DMS153 treated with DMSO at 0.1 percent for 48 hours (cell line): ENCODE measurements at regions not wholly inside any gene's neighbourhood (a gene's known extent, or its start where the extent isn't known, plus 50 kb on each side); places are given as distances from the start of the nearest gene placed in this dataset.

Source experiments
- DNase-seq: peaks from one replicate; lab custom pipeline; 2025; ENCODE audit not compliant: unreplicated experiment; lab: John Stamatoyannopoulos, UW

DNA sequence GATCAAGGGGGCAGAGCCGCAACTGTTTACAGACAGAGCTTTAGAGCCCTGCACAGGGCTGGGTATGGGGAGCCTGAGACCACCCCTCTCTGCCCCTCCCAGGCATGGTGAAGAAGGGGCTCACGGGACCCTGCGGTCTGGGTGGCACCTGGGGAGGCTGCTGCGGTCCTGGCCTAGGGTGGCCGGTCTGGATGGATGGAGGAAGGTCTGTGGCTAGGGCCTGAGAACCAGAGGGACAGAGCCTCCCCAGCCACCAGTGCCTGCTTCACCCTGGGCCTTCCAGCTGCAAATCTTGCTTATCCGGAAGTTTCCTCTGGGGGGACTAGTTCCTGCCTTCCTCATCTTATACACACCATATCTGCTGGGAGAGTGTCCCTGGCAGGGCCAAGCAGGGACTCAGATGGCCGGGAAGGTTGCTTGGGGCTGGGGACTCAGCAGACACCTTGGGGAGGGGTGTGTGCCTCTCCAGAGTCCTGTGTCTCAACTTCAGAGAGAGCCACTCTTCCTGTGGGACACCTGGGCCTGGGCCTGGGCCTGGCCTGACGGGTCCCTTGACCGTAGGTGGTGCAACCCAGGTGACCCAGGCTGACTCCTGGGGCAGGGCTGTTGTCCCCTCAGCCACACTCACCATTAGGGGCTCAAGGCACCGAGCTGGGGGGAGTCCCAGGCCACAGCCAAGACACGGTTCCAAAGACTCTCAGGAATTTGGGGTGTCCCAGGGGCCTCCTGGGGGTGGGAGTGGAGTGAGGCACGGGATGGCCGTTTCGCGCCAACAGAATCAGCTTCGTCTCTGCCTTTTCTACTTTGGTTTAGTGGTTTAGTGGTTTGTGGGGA is 52.0 kb upstream of the ACTRT2 start:
- DNase-seq, result no peak

- no peak for DNase-seq
Observed at GRCh38 chr1:2969845-2970291, 51.4 kb upstream of the ACTRT2 start.

DNA sequence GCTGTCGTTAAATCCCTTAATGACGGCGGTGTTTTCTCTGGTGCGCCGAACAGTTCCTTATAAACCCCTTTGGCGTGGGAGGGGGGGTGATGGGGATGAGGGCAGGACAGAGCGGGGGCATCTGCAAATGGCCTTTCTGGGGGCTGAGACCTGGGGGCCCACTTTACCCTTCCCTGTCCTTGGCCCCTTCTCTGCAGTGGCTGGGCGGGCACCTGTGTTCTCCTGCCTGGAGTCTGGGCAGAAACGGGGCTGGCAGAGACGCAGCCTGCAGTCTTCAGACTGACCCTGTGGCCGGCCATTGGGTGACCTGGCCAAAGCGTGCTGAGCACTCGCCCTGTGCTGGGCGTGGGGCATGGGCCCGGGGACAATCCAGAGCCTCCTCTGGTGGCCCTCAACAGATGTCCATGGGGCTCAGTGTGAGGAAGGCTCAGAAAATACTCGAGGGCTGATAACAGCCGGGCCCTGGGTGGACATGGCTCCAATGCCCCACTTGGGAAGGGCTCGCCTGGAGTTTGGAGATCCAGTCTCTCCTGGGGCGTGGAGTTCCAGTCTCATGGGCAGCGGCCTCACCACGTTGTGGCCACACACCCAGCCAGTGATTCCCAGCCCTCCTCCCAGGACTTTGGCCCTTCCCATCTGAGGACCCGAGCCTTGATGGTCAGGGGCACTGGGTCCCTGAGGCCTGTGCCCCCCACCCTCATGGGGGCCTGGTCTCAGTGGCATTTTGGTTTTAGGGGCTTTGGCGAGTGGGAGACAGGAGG is 50.8 kb upstream of the ACTRT2 start:
- DNase-seq, result no peak

- no peak for DNase-seq
Observed at GRCh38 chr1:2971101-2971501, 50.2 kb upstream of the ACTRT2 start.
